SK-N-MC (cell line): ENCODE measurements at regions not wholly inside any gene's neighbourhood (a gene's known extent, or its start where the extent isn't known, plus 50 kb on each side); places are given as distances from the start of the nearest gene placed in this dataset.

Experiments used
- EZH2 ChIP-seq: fragments of 200-600 bp; sonication (generic); IDR thresholded peaks from one replicate; pipeline ENCODE4 v1.6.1; 2017; ENCODE audit warnings: antibody characterized with exemption
- POLR2AphosphoS5 ChIP-seq: IDR thresholded peaks from 2 replicates; pipeline ENCODE4 v1.6.1; 2012; ENCODE audit warnings: mild to moderate bottlenecking, low read depth, low read length, borderline replicate concordance

- no peak for TF ChIP-seq POLR2AphosphoS5
- no peak for TF ChIP-seq EZH2
Observed at GRCh38 chr11:91258876-91259275, 965.7 kb upstream of the FAT3 start.
